Smooth muscle cell (in vitro differentiated cells): ENCODE measurements at regions not wholly inside any gene's neighbourhood (a gene's known extent, or its start where the extent isn't known, plus 50 kb on each side); places are given as distances from the start of the nearest gene placed in this dataset.

Experiments
- DNase-seq: peaks from one replicate; lab custom pipeline; 2025; ENCODE audit not compliant: unreplicated experiment; lab: John Stamatoyannopoulos, UW
- H2AFZ ChIP-seq: fragments of 200-600 bp; sonication (generic); 2 replicates; pipeline ENCODE4 v1.6.0; 2016; ENCODE audit warnings: antibody characterized with exemption, low read depth, mild to moderate bottlenecking
- H3F3A ChIP-seq: fragments of 200-600 bp; sonication (generic); 2 replicates; pipeline ENCODE4 v1.6.0; 2017; ENCODE audit warnings: antibody characterized with exemption, low read depth
- H3K27ac ChIP-seq: fragments of 200-600 bp; sonication (generic); 2 replicates; pipeline ENCODE4 v1.5.1; 2016; ENCODE audit warnings: low read depth, mild to moderate bottlenecking
- H3K27me3 ChIP-seq: fragments of 200-600 bp; sonication (generic); 2 replicates; pipeline ENCODE4 v1.6.1; 2016; ENCODE audit warnings: low read depth, mild to moderate bottlenecking
- H3K36me3 ChIP-seq: fragments of 200-600 bp; sonication (generic); 2 replicates; pipeline ENCODE4 v1.5.1; 2016; ENCODE audit warnings: low read depth
- H3K4me1 ChIP-seq: fragments of 200-600 bp; sonication (generic); 2 replicates; pipeline ENCODE4 v1.5.1; 2016; ENCODE audit warnings: low read depth
- H3K4me2 ChIP-seq: fragments of 200-600 bp; sonication (generic); 2 replicates; pipeline ENCODE4 v1.6.0; 2016; ENCODE audit warnings: mild to moderate bottlenecking
- H3K4me3 ChIP-seq: fragments of 200-600 bp; sonication (generic); 2 replicates; pipeline ENCODE4 v1.5.1; 2016; ENCODE audit warnings: mild to moderate bottlenecking
- H3K79me2 ChIP-seq: fragments of 200-600 bp; sonication (generic); 2 replicates; pipeline ENCODE4 v1.6.0; 2016; ENCODE audit warnings: low read depth, mild to moderate bottlenecking
- H3K9ac ChIP-seq: fragments of 200-600 bp; sonication (generic); 2 replicates; pipeline ENCODE4 v1.6.0; 2016; ENCODE audit warnings: low read depth
- H3K9me3 ChIP-seq: fragments of 200-600 bp; sonication (generic); replicated peaks from 2 replicates; pipeline ENCODE4 v1.5.1; 2016; ENCODE audit warnings: low read depth
- H4K20me1 ChIP-seq: fragments of 200-600 bp; sonication (generic); 2 replicates; pipeline ENCODE4 v1.6.0; 2016; ENCODE audit warnings: low read depth
- CTCF ChIP-seq: fragments of 200-600 bp; sonication (generic); IDR thresholded peaks from 2 replicates; pipeline ENCODE4 v1.5.1; 2017; ENCODE audit warnings: borderline replicate concordance, mild to moderate bottlenecking, antibody characterized with exemption; ENCODE audit not compliant: insufficient read depth, poor library complexity, severe bottlenecking
- WGBS: methylation state at CpG from one replicate; pipeline ENCODE4 v1.1.7; 2016; ENCODE audit warnings: low lambda C conversion rate; 5-methylcytosine and 5-hydroxymethylcytosine counted together

GRCh38 chr16:64390102-64390501 is 731.8 kb downstream of the CDH11 start:
- no peaks in the 10 kb centered on the region for H3K9me3 ChIP-seq
- no peaks in the 10 kb centered on the region for H3K79me2 ChIP-seq
- 92% methylated on average over 4 of the region's 4 CpGs for WGBS
- no peak overlapping the region for H3K9ac ChIP-seq
- H3K4me3 ChIP-seq = no peak overlapping the region
- no peak overlapping the region for H3K27ac ChIP-seq
- peak overlapping the region; percentile 76 for H2AFZ ChIP-seq
- H3K36me3 ChIP-seq = no peaks in the 10 kb centered on the region
- H4K20me1 ChIP-seq = no peaks in the 10 kb centered on the region
- no peak for TF ChIP-seq CTCF
- no peaks in the 10 kb centered on the region for H3K27me3 ChIP-seq
- H3F3A ChIP-seq = no peaks in the 10 kb centered on the region
- H3K4me1 ChIP-seq = peaks cover 10% of the 10 kb centered on the region
- H3K4me2 ChIP-seq = no peak overlapping the region
- no peak for DNase-seq

DNA sequence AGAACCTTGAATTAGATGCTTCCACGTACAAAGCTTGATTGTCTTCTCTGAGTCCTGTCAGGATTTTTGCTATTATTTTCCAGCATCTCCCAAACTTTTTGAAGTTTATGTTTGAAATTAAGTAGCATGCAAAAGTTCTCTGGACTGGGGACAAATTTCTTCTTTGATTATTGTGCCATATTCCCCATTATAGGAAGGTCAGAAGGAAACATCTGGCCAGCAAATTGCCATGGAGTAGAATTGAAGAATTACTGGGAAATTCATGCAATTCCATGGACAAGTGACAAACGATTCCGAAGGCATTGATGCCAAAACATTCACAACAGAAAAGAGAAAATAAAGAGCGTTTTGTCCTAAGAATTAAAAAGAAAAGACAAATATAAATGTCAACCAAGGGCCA is 737.2 kb downstream of the CDH11 start:
- no peak overlapping the region for H3K4me2 ChIP-seq
- no peak overlapping the region for H3K4me3 ChIP-seq
- 88% methylated on average over 4 of the region's 4 CpGs for WGBS
- DNase-seq = no peak
- no peaks in the 10 kb centered on the region for H3K36me3 ChIP-seq
- no peaks in the 10 kb centered on the region for H3F3A ChIP-seq
- no peaks in the 10 kb centered on the region for H3K9me3 ChIP-seq
- no peaks in the 10 kb centered on the region for H3K79me2 ChIP-seq
- no peaks in the 10 kb centered on the region for H3K27me3 ChIP-seq
- H3K27ac ChIP-seq = no peak overlapping the region
- H3K9ac ChIP-seq = no peak overlapping the region
- no peaks in the 10 kb centered on the region for H3K4me1 ChIP-seq
- H4K20me1 ChIP-seq = no peaks in the 10 kb centered on the region
- TF ChIP-seq CTCF = no peak
- no peak overlapping the region for H2AFZ ChIP-seq

DNA sequence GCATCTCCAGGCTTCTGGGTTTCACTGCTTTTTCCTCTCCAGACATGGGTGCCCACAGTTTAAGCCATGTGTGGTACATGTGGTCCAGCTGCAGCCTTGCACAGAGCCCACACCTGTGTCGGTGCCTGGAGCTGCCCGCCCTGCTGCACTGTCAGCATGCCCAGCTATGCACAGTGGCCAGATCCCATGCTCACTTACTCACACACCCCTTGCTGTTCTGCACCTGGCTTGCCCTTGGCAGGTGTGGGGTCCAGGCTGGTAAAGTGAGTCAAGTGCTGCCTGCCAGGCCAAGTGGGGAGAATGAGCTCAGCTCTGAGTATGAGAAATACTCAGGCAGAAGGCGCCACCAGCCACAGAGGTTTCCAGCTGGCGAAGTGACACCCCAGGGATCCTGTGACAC is 739.9 kb downstream of the CDH11 start:
- no peak overlapping the region for H3K4me2 ChIP-seq
- no peak for TF ChIP-seq CTCF

DNA sequence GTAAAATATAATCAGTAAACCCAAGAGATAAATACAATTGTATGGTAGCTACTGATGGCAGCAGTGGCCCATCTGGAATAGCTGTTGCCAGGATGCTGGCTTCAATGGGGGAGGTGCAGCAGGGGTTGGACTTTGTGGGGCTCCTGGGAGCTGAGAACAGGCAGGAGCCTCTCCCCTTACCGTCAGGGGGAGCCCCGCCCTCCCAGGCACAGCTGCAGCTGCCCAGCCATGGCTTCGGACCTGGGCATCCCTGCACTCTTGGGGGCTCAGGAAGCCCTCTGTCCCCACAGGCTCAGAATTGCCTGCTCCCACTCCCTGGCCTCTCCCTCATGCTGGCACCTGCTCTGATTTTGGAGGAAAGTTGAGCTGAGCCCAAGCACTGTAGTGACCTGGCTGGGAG is 741.1 kb downstream of the CDH11 start:
- Histone ChIP-seq H3K4me1 (no peaks in the 10 kb centered on the region), H3K27ac (no peak overlapping the region)
- no peak for TF ChIP-seq CTCF

More for the DNA sequence above, 739.9 kb downstream of the CDH11 start:
- Histone ChIP-seq H3F3A (no peaks in the 10 kb centered on the region), H3K9ac (no peak overlapping the region), H3K4me3 (no peak overlapping the region), H3K9me3 (no peaks in the 10 kb centered on the region), H3K79me2 (no peaks in the 10 kb centered on the region), H4K20me1 (no peaks in the 10 kb centered on the region), H3K4me1 (no peaks in the 10 kb centered on the region), H2AFZ (no peak overlapping the region), H3K27ac (no peak overlapping the region), H3K27me3 (no peaks in the 10 kb centered on the region), H3K36me3 (no peaks in the 10 kb centered on the region)
- no peak for DNase-seq
- 91% methylated on average over 4 of the region's 4 CpGs for WGBS

More for the DNA sequence above, 741.1 kb downstream of the CDH11 start:
- no peaks in the 10 kb centered on the region for H3F3A ChIP-seq
- no peak overlapping the region for H2AFZ ChIP-seq
- WGBS = 78% methylated on average over 3 of the region's 3 CpGs
- H3K4me2 ChIP-seq = no peak overlapping the region
- no peaks in the 10 kb centered on the region for H3K27me3 ChIP-seq
- H3K9me3 ChIP-seq = no peaks in the 10 kb centered on the region
- H4K20me1 ChIP-seq = no peaks in the 10 kb centered on the region
- no peaks in the 10 kb centered on the region for H3K79me2 ChIP-seq
- H3K36me3 ChIP-seq = no peaks in the 10 kb centered on the region
- H3K9ac ChIP-seq = no peak overlapping the region
- H3K4me3 ChIP-seq = no peak overlapping the region
- no peak for DNase-seq
